ENCODE measurements at regions not wholly inside any gene's neighbourhood (a gene's known extent, or its start where the extent isn't known, plus 50 kb on each side); places are given as distances from the start of the nearest gene placed in this dataset.

GRCh38 chr10:88090568-88091214 lies 227.3 kb downstream of the PTEN start (continued):
- TF ChIP-seq CUX1 (IDR thresholded peaks at IDR 0.05; ENCODE audit: insufficient replicate concordance, low read depth, low read length) (no peak), HCFC1 (IDR thresholded peaks at IDR 0.05; ENCODE audit: low read length) (no peak), MYB (IDR thresholded peaks at IDR 0.05; ENCODE audit: borderline replicate concordance, low read depth, low read length) (no peak), SUPT20H (IDR thresholded peaks at IDR 0.05; ENCODE audit: borderline replicate concordance, control insufficient read depth, low read depth, low read length) (no peak), USF1 (IDR thresholded peaks at IDR 0.05; ENCODE audit: borderline replicate concordance, extremely low read length, insufficient read depth, low read depth, low read length) (no peak), CHD2 (IDR thresholded peaks at IDR 0.05; ENCODE audit: borderline replicate concordance, low read depth, low read length) (no peak), NFIC (IDR thresholded peaks at IDR 0.05; ENCODE audit: low read depth, low read length) (peak; percentile 73; the same call in 1 of the 2 replicates)
- TF ChIP-seq, protein P1, sequence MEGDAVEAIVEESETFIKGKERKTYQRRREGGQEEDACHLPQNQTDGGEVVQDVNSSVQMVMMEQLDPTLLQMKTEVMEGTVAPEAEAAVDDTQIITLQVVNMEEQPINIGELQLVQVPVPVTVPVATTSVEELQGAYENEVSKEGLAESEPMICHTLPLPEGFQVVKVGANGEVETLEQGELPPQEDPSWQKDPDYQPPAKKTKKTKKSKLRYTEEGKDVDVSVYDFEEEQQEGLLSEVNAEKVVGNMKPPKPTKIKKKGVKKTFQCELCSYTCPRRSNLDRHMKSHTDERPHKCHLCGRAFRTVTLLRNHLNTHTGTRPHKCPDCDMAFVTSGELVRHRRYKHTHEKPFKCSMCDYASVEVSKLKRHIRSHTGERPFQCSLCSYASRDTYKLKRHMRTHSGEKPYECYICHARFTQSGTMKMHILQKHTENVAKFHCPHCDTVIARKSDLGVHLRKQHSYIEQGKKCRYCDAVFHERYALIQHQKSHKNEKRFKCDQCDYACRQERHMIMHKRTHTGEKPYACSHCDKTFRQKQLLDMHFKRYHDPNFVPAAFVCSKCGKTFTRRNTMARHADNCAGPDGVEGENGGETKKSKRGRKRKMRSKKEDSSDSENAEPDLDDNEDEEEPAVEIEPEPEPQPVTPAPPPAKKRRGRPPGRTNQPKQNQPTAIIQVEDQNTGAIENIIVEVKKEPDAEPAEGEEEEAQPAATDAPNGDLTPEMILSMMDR (IDR thresholded peaks at IDR 0.05 in 2 of 3, conservative IDR thresholded peaks at IDR 0.05 in 1 of 3; ENCODE audit: control insufficient read depth in 2 of 3, extremely low read depth in 1 of 3, insufficient read depth in 1 of 3, low read depth in 3 of 3, low read length in 3 of 3): no peak
- TF ChIP-seq, protein P2, sequence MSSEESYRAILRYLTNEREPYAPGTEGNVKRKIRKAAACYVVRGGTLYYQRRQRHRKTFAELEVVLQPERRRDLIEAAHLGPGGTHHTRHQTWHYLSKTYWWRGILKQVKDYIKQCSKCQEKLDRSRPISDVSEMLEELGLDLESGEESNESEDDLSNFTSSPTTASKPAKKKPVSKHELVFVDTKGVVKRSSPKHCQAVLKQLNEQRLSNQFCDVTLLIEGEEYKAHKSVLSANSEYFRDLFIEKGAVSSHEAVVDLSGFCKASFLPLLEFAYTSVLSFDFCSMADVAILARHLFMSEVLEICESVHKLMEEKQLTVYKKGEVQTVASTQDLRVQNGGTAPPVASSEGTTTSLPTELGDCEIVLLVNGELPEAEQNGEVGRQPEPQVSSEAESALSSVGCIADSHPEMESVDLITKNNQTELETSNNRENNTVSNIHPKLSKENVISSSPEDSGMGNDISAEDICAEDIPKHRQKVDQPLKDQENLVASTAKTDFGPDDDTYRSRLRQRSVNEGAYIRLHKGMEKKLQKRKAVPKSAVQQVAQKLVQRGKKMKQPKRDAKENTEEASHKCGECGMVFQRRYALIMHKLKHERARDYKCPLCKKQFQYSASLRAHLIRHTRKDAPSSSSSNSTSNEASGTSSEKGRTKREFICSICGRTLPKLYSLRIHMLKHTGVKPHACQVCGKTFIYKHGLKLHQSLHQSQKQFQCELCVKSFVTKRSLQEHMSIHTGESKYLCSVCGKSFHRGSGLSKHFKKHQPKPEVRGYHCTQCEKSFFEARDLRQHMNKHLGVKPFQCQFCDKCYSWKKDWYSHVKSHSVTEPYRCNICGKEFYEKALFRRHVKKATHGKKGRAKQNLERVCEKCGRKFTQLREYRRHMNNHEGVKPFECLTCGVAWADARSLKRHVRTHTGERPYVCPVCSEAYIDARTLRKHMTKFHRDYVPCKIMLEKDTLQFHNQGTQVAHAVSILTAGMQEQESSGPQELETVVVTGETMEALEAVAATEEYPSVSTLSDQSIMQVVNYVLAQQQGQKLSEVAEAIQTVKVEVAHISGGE (CRISPR knock-in tag; IDR thresholded peaks at IDR 0.05): no peak
- TF ChIP-seq, protein P3, sequence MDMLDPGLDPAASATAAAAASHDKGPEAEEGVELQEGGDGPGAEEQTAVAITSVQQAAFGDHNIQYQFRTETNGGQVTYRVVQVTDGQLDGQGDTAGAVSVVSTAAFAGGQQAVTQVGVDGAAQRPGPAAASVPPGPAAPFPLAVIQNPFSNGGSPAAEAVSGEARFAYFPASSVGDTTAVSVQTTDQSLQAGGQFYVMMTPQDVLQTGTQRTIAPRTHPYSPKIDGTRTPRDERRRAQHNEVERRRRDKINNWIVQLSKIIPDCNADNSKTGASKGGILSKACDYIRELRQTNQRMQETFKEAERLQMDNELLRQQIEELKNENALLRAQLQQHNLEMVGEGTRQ (IDR thresholded peaks at IDR 0.05; ENCODE audit: borderline replicate concordance, low read depth, low read length): no peak

All from GM12878 (cell line).